ENCODE measurements at regions not wholly inside any gene's neighbourhood (a gene's known extent, or its start where the extent isn't known, plus 50 kb on each side); places are given as distances from the start of the nearest gene placed in this dataset.

GRCh38 chr2:80815259-80815658, 510.7 kb upstream of the LRRTM1 start (continued):
- TF ChIP-seq MGA (IDR thresholded peaks at IDR 0.05) = no peak
- no peak for TF ChIP-seq ZMIZ1 (IDR thresholded peaks at IDR 0.05; ENCODE audit: low read depth in 2 of 2, low read length in 2 of 2)
- TF ChIP-seq, protein P1, sequence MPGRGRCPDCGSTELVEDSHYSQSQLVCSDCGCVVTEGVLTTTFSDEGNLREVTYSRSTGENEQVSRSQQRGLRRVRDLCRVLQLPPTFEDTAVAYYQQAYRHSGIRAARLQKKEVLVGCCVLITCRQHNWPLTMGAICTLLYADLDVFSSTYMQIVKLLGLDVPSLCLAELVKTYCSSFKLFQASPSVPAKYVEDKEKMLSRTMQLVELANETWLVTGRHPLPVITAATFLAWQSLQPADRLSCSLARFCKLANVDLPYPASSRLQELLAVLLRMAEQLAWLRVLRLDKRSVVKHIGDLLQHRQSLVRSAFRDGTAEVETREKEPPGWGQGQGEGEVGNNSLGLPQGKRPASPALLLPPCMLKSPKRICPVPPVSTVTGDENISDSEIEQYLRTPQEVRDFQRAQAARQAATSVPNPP (IDR thresholded peaks at IDR 0.05; ENCODE audit: borderline replicate concordance, insufficient read depth, insufficient read length) = no peak
- no peak for TF ChIP-seq BACH1 (tag; IDR thresholded peaks at IDR 0.05)
- no peak for TF ChIP-seq PPARD (CRISPR knock-in tag; IDR thresholded peaks at IDR 0.05)
